SK-N-DZ (cell line): ENCODE measurements at regions not wholly inside any gene's neighbourhood (a gene's known extent, or its start where the extent isn't known, plus 50 kb on each side); places are given as distances from the start of the nearest gene placed in this dataset.
A peak's percentile ranks its signal among the peaks of the same experiment; 100 is the strongest.
"Not testable (repeated sequence)": the region's sequence is repeated elsewhere in the genome, so short reads cannot be mapped to it uniquely, and the experiment has no call there.

Experiments
- DNase-seq: peaks from one replicate; pipeline ENCODE4 v3.0.0-alpha.2; 2015; ENCODE audit warnings: low spot score

DNA sequence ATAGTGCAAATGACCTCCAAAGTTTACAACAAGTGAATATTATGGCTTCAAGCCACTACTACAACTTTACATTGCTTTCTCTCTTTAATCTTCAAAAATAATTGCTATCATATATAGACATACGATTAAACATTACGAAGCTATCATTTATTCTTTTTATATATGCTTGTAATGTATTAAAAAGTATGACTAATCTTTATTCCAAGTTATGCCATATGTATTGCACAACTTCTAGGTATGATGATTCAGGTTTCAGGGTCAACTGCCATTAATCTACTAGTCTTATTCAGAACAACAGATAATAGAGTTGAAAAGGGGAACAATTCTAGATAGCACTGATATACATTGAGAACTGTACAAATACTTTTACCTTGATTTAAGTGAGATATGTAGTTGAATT, 506.2 kb upstream of the TMEFF2 start:
- DNase-seq: no peak

- DNase-seq: no peak
Observed at GRCh38 chr2:192697880-192698279, 503.1 kb upstream of the TMEFF2 start.

DNA sequence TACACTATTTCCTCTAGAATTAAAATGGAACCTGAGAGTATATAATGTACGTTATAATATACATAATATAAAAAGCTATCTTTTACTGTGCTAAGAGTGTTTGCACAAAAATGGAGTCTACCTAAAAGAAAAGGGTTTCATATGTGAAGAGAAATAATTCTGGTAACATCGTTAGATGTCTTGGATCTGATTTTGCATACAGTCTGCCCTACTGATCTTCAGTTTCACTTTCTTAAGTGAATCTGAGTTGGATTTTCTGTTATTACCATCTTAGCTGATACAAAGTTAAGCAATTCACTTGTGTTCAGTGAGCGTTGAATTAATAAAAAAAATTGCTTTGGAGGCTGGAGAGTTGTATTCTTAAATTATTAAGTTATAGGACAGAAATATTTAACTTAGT, 502.1 kb upstream of the TMEFF2 start:
- no peak for DNase-seq

DNA sequence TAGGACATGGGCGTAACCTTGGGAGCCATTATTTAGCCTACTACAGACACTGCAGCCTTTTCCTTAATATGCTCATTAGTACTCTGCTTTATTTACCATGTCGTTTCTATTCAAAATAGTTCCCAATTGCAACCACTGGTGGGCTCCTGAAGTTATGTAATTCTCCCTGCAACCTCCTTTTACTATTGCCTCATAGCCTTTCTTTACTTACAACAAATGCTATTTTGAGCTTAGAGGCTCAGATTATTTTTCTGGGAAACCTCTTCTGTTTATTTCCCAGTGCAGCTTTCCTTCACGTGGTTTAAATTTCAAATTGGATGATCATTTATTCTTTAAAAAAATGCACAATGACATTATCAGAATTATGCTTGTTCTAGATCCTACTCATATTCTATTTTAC, 492.3 kb upstream of the TMEFF2 start:
- DNase-seq: no peak

DNA sequence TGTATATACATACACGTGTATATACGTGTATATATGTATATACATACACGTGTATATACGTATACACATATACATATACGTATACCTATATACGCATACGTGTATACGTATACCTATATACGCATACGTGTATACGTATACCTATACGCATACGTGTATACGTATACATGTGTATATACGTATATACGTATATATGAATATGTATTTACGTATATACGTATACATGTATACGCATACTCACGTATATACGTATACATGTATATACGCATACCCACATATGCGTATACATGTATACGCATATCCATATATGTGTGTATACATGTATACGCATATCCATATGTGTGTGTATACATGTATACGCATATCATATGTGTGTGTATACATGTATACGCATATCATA, 487.8 kb upstream of the TMEFF2 start:
- not testable (repeated sequence) for DNase-seq

DNA sequence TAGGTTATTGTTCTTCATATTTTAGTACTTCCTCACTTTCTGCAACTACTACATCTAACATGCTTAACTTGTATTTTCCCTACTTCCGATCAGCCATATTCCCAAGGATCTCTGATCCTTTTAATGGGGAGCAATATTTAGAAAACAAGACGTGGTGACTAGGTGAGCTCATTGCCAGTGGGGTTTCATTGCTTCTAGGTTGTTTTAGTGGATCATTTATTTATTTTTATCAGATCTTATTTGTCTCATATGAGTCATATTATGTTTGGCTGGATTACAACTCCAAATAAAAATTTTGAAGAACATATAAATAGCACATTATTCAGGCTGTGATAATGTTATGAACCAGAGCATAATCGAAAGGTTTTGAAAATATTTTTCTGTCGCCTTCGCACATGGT, 480.9 kb upstream of the TMEFF2 start:
- no peak for DNase-seq

- DNase-seq: no peak
Observed at GRCh38 chr2:192669505-192670091, 474.9 kb upstream of the TMEFF2 start.

GRCh38 chr2:192660555-192660954, 465.8 kb upstream of the TMEFF2 start:
- peak; percentile 48 for DNase-seq

- peak; percentile 23 for DNase-seq
Observed at GRCh38 chr2:192657362-192657761, 462.6 kb upstream of the TMEFF2 start.

DNA sequence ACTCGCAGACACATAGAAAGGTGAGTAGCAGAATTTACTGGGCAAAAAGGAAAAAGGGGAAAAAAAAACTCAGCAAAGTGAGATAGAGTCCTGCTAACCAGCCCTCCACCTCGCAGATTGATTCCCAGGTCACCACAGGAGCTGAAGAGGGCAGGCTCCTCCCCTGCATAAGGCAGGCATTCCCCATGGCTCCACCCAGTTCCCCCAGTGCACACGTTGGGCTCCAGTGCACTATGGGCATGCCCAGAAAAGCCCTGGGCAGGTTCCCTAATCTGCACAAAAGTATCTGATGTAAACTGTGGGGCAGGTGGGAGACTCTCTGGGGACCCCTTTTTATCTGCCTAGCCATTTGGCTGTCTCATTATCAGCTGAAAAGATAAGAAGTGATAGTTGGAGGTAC, 461.2 kb upstream of the TMEFF2 start:
- peak; percentile 5 for DNase-seq

- no peak for DNase-seq
Observed at GRCh38 chr2:192645811-192646598, 451.3 kb upstream of the TMEFF2 start.

DNA sequence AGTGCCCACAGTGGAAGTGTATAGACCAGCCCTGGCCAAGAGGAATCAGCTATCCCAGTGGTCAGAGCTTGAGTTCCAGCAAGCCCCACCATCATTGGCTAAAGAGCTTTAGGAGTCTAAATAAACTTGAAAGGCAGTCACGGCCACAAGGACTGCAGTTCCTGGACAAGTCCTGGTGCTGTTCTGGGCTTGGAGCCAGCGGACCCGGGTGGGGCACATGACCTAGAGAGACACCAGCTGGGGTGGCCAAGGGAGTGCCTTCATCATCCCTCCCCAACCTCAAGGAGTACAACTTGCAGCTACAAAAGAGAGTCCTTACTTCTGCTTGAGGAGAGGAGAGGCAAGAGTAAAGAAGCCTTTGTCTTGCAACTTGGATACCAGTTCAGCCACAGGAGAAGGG, 439.8 kb upstream of the TMEFF2 start:
- no peak for DNase-seq

DNA sequence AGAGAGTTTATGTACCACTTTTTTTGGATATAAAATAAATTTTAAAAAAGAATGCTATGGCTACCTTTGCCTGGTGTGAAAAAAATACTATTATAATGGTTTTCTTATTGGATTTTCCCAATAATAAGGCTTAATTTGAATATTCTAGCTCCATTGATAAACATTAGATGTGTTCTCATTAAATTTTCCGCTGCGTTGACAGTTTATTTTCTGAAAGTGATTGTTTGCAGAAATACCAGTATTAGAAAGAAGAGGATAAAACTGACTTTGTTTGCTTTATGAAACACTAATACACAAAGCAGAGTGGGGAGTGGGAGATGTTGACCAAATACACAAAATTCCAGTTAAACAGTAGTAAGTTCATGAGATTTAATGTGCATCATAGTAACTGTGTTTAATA, 433.3 kb upstream of the TMEFF2 start:
- DNase-seq: no peak

GRCh38 chr2:192615105-192615504, 420.4 kb upstream of the TMEFF2 start:
- no peak for DNase-seq

- peak; percentile 4 for DNase-seq
Observed at GRCh38 chr2:192604295-192604694, 409.6 kb upstream of the TMEFF2 start.

- DNase-seq: not testable (repeated sequence)
Observed at GRCh38 chr2:192598649-192599048, 403.9 kb upstream of the TMEFF2 start.

- no peak for DNase-seq
Observed at GRCh38 chr2:192593561-192593960, 398.8 kb upstream of the TMEFF2 start.

DNA sequence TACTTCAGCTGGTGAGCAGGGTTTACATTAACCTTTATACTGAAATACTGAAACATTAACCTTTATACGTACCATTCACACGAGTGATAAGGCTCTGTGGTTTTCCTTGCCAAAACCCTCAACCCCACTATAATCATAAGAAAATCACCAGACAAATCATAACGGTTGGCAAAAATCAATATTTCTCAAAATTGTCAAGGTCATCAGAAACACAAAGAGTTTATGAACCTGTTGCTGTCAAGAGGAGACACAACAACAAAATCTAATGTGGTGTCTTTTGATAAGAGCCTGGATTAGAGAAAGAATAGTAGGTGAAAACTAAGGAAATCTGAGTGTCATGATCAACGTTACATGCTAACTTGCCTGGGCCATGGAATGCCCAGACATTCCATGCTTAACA, 396.9 kb upstream of the TMEFF2 start:
- no peak for DNase-seq

DNA sequence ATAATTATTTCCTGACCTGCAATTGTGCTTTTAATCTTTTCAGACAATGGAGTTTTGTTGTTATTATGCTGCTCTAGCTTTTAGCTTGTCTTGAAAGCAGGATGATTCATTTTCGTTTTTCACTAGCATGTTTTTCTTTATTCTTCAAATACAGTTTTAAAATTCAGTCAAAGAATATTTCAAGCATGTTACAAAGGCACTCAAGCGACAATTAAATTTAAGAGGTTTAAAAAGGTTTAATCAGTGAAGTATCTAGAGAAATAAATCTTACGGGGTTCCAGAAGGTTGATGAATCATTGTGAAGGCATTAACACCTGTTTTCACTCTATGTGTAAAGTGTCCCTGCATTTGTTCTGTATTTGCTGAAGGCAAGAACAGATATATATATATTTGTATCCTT, 390.7 kb upstream of the TMEFF2 start:
- DNase-seq: no peak

DNA sequence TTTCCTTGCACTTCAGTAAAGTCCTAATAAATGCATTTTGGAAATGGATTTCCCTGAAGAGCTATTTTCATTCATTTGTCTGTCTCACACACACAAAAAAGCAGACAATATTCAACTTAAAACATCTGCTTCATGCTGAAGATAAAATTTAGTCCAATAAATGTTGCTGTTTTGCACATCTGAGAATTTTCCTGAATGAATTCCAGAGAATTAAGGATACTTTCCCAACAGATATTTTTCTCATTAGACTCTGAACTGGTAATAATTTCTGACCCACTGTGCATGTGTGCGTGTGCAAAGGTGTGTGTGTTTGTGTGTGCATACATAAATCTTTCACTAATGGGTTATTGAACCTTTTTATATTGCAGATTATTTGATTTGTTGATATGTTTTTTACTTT, 390.2 kb upstream of the TMEFF2 start:
- DNase-seq: no peak

- DNase-seq: no peak
Observed at GRCh38 chr2:192579965-192580700, 385.4 kb upstream of the TMEFF2 start.

DNA sequence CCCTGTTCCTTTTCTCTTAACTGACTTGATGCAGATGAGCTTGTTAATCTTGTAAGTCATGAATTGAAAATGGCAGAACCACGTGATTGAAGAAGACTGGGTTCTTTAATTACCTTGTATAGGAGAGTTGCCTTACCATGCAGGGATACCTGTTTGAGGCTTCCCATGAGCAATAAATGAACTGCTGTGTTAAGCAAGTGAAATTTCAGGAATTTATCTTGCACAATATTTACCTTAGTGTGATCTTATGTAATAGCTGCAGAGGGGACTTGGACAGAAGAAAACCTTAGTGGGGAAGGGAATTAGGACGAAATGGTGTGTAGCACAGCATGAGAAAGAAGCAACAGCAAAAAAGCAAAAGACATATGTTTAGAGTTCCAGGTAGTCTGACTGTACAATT, 384.0 kb upstream of the TMEFF2 start:
- no peak for DNase-seq

DNA sequence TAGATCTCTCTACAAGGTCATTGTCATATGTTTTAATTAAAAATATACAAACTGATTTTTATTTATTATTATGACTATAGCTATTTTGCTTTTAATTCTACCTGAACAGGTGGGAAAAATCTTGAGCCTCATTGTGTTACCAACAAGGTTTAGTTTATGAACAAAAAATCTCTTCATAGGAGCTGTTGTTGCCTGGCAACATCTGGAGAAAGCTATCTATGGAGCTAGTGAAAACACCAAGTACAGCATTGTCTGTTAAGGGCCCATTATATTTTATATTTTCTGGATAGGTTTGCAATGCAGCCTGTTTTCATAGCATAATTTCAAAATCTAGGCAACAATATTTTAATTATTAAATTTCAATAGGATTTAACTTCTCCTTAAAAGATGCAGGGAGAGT, 383.0 kb upstream of the TMEFF2 start:
- DNase-seq: no peak
